Pons (tissue), 1 donor: ENCODE measurements at regions not wholly inside any gene's neighbourhood (a gene's known extent, or its start where the extent isn't known, plus 50 kb on each side); places are given as distances from the start of the nearest gene placed in this dataset.

Experiments
- DNase-seq: peaks from one replicate; pipeline ENCODE4 v3.0.0-alpha.2; 2016; ENCODE audit warnings: low spot score

GRCh38 chr1:224505454-224506093 lies 71.0 kb upstream of the WDR26 start:
- DNase-seq = no peak

GRCh38 chr1:224506141-224506814 lies 71.7 kb upstream of the WDR26 start:
- DNase-seq = no peak

GRCh38 chr1:224507771-224508523 lies 73.3 kb upstream of the WDR26 start:
- no peak for DNase-seq

GRCh38 chr1:224509907-224510306 lies 75.3 kb upstream of the WDR26 start:
- no peak for DNase-seq

- DNase-seq = no peak
These were observed 76.5 kb upstream of the WDR26 start for GRCh38 chr1:224510880-224511645.

- DNase-seq = no peak
These were observed 78.1 kb upstream of the WDR26 start for GRCh38 chr1:224512600-224513151.

GRCh38 chr1:224513383-224513782 lies 78.8 kb upstream of the WDR26 start:
- no peak for DNase-seq

- peak; percentile 65 for DNase-seq
These were observed 79.2 kb upstream of the WDR26 start for GRCh38 chr1:224513787-224514209.

GRCh38 chr1:224517171-224517570 lies 82.6 kb upstream of the WDR26 start:
- no peak for DNase-seq

GRCh38 chr1:224518528-224518927 lies 83.9 kb upstream of the WDR26 start:
- DNase-seq = no peak

GRCh38 chr1:224519874-224520273 lies 85.3 kb upstream of the WDR26 start:
- no peak for DNase-seq

- DNase-seq = no peak
These were observed 86.2 kb upstream of the WDR26 start for GRCh38 chr1:224520808-224521207.

GRCh38 chr1:224521904-224522734 lies 87.5 kb upstream of the WDR26 start:
- DNase-seq = no peak

GRCh38 chr1:224523676-224524075 lies 89.1 kb upstream of the WDR26 start:
- DNase-seq = no peak

GRCh38 chr1:224524679-224525078 lies 90.1 kb upstream of the WDR26 start:
- DNase-seq = no peak

GRCh38 chr1:224525411-224526040 lies 90.6 kb upstream of the CNIH3 start:
- no peak for DNase-seq

- DNase-seq = no peak
These were observed 89.3 kb upstream of the CNIH3 start for GRCh38 chr1:224526771-224527170.

- DNase-seq = no peak
These were observed 87.2 kb upstream of the CNIH3 start for GRCh38 chr1:224528900-224529299.

- no peak for DNase-seq
These were observed 86.3 kb upstream of the CNIH3 start for GRCh38 chr1:224529844-224530243.

GRCh38 chr1:224533517-224533916 lies 82.6 kb upstream of the CNIH3 start:
- DNase-seq = no peak

GRCh38 chr1:224534731-224535130 lies 81.4 kb upstream of the CNIH3 start:
- no peak for DNase-seq
